Stimulated activated CD4-positive, alpha-beta T cell treated with anti-CD3 and anti-CD28 coated beads, Interleukin-2, amount 100 ng/mL, for 4 hours (primary cell): ENCODE measurements at regions not wholly inside any gene's neighbourhood (a gene's known extent, or its start where the extent isn't known, plus 50 kb on each side); places are given as distances from the start of the nearest gene placed in this dataset.

ENCODE experiments used
- DNase-seq: peaks from one replicate; pipeline ENCODE4 v3.0.0-alpha.2; 2020; ENCODE audit warnings: low read depth

- DNase-seq: no peak
These were observed 77.5 kb upstream of the ANK3 start for GRCh38 chr10:60467202-60467546.

DNA sequence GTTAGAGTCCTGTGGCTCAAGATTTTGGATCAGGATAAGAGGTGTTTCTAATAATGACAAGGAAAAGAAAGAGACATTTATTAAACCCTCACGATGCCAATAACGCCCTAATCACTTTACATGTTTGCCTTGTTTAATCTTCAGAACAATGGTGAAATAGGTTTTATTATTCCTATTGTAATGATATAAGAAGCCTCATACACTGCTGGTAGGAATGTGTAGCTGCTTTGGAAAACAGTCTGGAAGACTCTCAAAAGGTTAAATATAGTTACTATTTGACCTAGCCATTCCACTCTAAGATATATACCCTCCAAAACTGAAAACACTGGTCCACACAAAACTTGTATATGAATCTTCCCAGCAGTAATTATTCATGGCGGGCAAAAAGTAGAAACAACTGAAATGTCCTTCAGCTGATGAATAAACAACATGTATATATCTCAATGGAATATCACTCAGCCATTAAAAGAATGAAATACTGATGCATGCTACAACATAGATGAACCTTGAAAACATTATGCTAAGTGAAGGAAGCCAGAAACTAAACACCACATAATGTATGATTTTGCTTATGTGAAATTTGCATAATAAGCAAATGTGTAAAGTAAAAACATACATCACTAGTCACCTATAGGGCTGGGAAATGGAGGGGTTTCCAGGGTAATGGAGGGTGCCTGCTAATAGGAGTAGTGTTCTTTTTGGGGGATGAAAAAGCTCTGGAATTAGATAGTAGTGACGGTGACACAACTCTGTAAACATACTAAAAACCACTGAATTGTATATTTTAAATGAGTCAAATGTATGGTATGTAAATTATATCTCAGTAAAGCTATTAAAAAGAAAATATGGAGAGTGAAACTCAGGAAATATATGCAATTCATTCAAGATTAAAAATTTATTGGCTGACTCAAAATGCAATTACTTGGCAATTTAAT lies 76.9 kb upstream of the ANK3 start:
- no peak for DNase-seq

DNA sequence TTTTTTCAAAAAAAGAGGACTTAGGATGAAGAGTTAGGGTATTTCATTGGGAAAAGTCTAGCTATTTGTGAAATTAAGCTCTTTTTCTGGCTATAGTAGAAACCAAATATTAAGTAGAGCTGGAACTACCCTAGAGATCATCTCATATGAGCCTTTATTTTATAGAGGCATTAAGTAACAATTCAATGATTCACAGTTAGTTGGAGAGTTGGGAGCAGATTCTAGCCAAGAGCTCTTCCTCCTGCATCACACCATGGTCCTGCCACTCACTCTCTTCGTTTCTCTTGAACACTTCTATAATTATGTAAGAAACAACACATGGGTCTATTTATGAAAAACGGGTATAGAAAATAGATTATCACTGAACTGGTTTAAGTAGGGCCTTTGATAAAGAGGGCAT lies 76.1 kb upstream of the ANK3 start:
- DNase-seq: no peak

- DNase-seq: no peak
These were observed 75.0 kb upstream of the ANK3 start for GRCh38 chr10:60464659-60465058.

DNA sequence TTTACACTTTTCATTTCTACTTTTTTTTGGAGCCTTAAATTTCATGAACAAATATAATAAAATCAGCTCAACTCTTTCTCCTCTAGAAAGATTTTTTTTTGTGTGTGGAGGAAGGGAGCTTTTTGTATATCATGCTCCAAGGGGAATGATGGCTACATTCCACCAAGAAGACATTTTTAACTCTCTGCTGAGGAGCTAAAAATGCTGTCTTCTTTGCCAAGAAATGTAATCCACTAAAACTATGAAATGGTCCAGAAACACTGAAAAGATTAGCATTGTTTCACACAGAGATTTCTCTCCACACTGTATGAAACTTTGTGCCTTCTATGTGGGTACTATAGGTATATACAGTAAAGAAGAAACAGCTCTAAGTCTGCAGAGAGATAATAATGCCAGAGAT lies 74.1 kb upstream of the ANK3 start:
- DNase-seq: no peak

- DNase-seq: no peak
These were observed 72.0 kb upstream of the ANK3 start for GRCh38 chr10:60461688-60462087.

DNA sequence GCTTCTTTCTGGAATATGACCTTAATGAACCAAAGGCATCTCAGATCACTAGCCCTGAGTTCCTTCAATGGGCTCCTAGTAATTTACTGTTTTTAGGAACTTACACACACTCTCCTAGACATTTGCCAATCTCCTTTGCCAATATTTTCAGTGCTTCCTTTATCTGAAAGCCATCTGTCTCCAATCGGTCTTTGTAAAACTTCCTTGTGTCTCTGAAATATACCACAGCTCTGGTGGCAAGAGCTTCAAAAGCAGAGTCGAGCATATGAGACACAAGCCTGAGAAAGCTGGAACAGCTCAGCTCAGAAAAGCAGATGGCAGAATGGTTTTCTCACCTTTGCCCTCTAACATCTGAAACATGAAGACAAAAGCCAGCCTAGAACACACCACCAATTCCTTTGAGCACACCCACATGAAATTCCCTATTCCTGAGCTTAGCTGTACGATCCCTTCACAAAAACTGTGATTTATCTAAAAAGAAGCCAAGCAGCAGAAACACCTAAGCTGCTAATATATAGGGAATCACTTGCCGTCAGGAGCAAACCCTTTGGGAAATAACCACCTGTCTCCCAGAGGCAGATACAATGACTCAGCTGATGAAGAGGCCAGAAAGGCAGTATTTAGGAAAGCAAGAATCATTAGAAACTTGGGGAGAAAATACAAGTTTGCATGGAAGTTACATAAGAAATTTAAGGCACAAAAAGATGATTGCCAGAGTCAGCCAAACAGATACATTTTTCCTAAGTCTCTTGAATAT lies 70.2 kb upstream of the ANK3 start:
- no peak for DNase-seq

GRCh38 chr10:60456053-60456452 lies 66.4 kb upstream of the ANK3 start:
- no peak for DNase-seq

DNA sequence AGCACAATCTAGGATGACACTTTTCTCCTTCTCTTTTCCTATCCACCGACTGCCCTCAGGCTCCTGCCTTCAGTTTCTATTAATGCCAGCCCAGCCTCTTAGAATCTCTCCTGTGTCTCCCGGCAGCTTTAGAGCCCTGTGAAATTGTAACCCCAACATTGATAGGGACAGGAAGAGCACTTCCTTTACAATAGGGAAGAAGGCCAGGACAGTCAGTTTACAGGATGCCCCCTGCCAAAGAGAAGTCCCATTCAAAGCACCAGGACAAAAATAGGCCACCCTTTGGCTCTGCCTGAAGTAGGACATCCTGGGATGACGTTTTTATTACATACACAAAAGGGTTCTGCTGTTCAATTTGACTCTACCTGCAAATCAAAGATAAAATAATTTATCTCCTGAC lies 64.7 kb upstream of the ANK3 start:
- DNase-seq: no peak

GRCh38 chr10:60453036-60453435 lies 63.4 kb upstream of the ANK3 start:
- no peak for DNase-seq

DNA sequence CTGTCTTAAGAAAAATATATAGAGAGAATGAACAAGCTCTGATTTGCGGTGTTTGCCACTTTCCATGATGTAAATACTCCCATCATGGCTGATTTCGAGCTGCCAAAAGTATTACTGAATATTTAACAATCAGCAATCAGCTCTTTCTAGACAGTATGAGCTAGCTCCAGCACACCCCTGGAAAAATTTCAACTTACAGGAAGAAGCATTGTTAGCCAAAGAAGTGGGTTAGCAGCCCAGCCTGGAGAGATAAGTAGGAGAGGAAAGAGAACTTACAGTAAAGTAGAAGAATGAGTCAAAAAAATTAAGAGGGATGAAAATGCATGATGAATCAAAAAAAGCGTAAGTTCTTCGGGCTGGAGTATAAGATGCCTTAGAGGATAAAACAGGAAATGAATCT lies 60.6 kb upstream of the ANK3 start:
- no peak for DNase-seq

DNA sequence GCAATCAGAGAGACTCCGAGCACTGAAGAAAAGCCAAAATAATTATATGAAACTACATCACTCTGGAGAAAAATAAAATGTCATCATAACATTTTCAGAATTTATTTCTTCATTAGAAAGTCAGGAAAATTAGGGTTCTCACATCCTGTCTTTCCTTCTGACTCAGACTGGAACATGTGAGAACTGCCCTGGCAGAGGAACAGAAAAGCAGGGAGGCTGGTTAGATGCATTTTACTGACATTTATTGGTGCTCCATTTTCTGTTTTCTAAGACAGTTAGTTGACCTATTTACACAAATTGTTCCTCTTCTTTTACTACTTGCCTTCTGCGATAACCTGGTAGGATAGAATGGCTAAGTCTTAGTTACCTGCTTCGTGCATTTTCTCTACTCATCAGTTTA lies 58.6 kb upstream of the ANK3 start:
- no peak for DNase-seq

- DNase-seq: no peak
These were observed 57.2 kb upstream of the ANK3 start for GRCh38 chr10:60446851-60447250.

DNA sequence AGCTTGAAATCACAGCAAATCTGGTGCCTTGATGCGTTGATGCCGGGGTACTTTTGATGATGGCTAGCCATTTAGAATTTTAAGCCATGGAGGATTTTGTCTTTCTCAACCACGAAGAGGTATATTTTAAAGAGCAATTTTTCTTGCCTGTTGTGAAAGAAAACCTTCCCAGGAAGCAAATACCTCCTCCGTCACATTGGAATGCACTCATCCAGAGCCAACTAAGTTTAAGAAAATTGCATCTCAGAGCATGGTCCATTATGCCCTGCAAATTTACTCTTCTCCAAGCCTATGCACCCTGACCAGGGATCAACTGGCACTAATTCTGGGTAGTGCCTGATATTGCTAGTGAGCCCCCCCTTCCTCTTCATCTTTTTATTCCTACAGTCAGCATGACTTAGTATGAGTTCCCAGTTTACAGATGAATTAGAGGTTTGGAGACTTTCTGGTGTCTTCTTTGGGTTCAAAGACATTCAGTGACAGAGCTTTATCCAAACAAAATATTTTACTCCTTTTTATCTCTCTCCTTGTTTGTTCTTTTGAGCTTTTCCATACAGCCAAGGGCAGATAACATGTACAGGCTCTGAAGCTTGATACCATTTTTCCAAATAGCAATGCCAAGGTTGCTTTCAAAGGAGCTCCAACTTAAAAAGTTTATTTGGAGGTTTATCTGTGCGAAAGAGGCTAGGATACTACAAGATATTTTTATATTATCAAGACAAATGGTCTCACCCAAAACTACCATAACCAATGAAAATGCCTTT lies 56.6 kb upstream of the ANK3 start:
- no peak for DNase-seq

DNA sequence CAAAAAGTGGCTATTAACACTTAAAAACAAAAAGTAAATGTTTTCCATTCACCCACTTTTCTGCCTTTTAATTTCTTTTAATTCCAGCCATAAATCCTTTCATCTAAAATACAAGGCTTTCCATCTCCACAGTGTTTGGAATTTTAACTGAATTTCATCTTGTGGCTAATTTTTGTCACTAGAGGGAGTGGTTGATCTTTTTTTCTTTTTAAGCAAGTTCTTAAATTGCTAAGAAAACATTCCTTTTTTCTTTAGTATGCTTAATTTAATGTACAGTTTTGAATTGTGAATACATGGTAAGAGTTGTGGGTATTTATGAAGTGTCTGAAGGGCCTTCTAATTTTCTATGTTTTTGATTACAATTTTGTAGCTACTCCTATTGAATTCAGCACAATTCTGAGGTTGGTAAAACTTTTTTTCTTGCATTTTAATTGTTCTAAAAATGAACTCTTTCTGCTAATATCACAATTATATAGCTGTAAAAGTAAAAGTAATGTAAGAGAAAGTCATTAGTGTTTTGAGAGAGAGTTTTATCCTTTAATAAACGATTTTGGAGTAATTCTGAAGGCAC lies 54.9 kb upstream of the ANK3 start:
- no peak for DNase-seq

DNA sequence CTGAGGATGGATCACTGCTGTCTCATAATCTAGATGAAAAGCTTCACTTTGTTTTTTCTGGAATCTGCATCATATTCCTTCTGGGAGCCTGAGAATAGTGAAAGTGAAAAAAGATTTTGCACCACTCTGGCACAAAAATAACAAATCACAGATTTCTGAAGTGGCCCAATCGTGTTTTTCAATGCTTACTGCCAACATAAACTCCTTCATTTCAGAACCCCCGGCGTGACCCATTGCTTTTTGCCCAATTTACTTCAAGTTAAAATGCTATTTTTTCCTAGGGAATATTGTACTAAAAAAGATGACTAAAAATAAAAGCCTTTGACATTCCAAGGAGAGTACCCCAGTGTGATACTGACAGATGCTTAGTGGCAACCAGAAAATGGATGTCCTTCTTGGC lies 53.7 kb upstream of the ANK3 start:
- no peak for DNase-seq

- DNase-seq: no peak
These were observed 51.8 kb upstream of the ANK3 start for GRCh38 chr10:60441515-60441914.

DNA sequence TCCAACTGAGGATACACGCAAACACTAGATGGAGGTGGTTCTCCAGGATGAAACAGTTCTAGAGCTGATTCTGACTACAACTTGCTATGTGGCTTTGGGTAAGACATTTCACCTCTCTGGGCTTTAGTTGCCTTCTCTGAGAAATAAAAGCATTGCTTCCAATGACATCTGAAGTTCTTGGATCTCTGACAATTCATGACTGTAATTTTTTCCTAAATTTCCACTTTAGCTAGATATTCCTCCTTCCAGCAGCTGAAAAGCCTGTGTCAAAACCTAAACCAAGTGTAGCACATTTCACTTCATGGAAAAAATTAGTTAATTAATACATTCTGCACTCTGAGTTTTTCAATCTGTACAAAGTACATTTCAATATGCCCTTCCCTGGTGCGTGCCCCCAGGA lies 50.0 kb upstream of the ANK3 start:
- DNase-seq: no peak
